Natural killer cell treated with Interleukin-12 subunit alpha and Interleukin-12 subunit beta and Interleukin-15 and Interleukin-18, amount 100 ng/mL, for 72 hours (primary cell): ENCODE measurements at regions not wholly inside any gene's neighbourhood (a gene's known extent, or its start where the extent isn't known, plus 50 kb on each side); places are given as distances from the start of the nearest gene placed in this dataset.

ENCODE experiments used
- ATAC-seq, 2 donors: fragments of 150-1000 bp; cut with Tn5 transposase in 1 of 2; sonication (Bioruptor Pico), chemical (Tn5 transposase) in 1 of 2; 2 replicates each; pipeline ENCODE4 v1.10.0; 2021
- DNase-seq: peaks from one replicate; pipeline ENCODE4 v3.0.0; 2022; ENCODE audit warnings: low spot score
- H3K27ac Mint-ChIP-seq, 2 donors: 1 replicate in 1 of 2; 2 replicates in 1 of 2; pipeline ENCODE4 v1.8.0; 2022; ENCODE audit warnings: mixed read lengths in 2 of 2, mild to moderate bottlenecking in 1 of 2, moderate library complexity in 1 of 2
- H3K27me3 Mint-ChIP-seq, 2 donors: 1 replicate in 1 of 2; 2 replicates in 1 of 2; pipeline ENCODE4 v1.8.0; 2022; ENCODE audit warnings: mixed read lengths in 2 of 2
- H3K36me3 Mint-ChIP-seq: one replicate; pipeline ENCODE4 v1.8.0; 2022; ENCODE audit warnings: mixed read lengths
- H3K4me1 Mint-ChIP-seq, 2 donors: 1 replicate in 1 of 2; 2 replicates in 1 of 2; pipeline ENCODE4 v1.8.0; 2022; ENCODE audit warnings: low read depth in 2 of 2, mixed read lengths in 2 of 2, mild to moderate bottlenecking in 1 of 2
- H3K4me3 Mint-ChIP-seq: one replicate; pipeline ENCODE4 v1.8.0; 2022; ENCODE audit warnings: mixed read lengths
- H3K9me3 Mint-ChIP-seq: 2 replicates; pipeline ENCODE4 v1.8.0; 2022; ENCODE audit warnings: mixed read lengths

GRCh38 chr3:34359064-34359463 lies 560.6 kb downstream of the PDCD6IP start:
- Mint-ChIP-seq H3K9me3 (no peaks in the 10 kb centered on the region), H3K4me3 (no peak overlapping the region), H3K36me3 (no peaks in the 10 kb centered on the region), H3K4me1 (peaks cover 0 to 5% of the 10 kb centered on the region in 2 donors), H3K27ac (no peak overlapping the region), H3K27me3 (peaks cover 0 to 5% of the 10 kb centered on the region in 2 donors)
- DNase-seq (no peak), ATAC-seq (no peak)

- no peak for ATAC-seq
- H3K9me3 Mint-ChIP-seq = no peaks in the 10 kb centered on the region
- peaks cover 0 to 5% of the 10 kb centered on the region in 2 donors for H3K4me1 Mint-ChIP-seq
- no peaks in the 10 kb centered on the region for H3K36me3 Mint-ChIP-seq
- H3K27ac Mint-ChIP-seq = no peak overlapping the region
- peaks cover 0 to 5% of the 10 kb centered on the region in 2 donors for H3K27me3 Mint-ChIP-seq
- H3K4me3 Mint-ChIP-seq = no peak overlapping the region
- no peak for DNase-seq
These were observed 562.3 kb downstream of the PDCD6IP start for GRCh38 chr3:34360713-34361112.

GRCh38 chr3:34361921-34362320 lies 563.5 kb downstream of the PDCD6IP start:
- DNase-seq = no peak
- no peak for ATAC-seq
- H3K9me3 Mint-ChIP-seq = no peaks in the 10 kb centered on the region
- H3K4me3 Mint-ChIP-seq = no peak overlapping the region
- peaks cover 0 to 2% of the 10 kb centered on the region in 2 donors for H3K27me3 Mint-ChIP-seq
- H3K36me3 Mint-ChIP-seq = no peaks in the 10 kb centered on the region
- peaks cover 0 to 5% of the 10 kb centered on the region in 2 donors for H3K4me1 Mint-ChIP-seq
- no peak overlapping the region for H3K27ac Mint-ChIP-seq

GRCh38 chr3:34362910-34363309 lies 564.5 kb downstream of the PDCD6IP start:
- no peak for DNase-seq
- H3K36me3 Mint-ChIP-seq = no peaks in the 10 kb centered on the region
- no peak for ATAC-seq
- no peak overlapping the region for H3K27ac Mint-ChIP-seq
- H3K9me3 Mint-ChIP-seq = no peaks in the 10 kb centered on the region
- H3K4me3 Mint-ChIP-seq = no peak overlapping the region
- H3K4me1 Mint-ChIP-seq = peaks cover 0 to 5% of the 10 kb centered on the region in 2 donors
- H3K27me3 Mint-ChIP-seq = peaks cover 0 to 2% of the 10 kb centered on the region in 2 donors

- H3K4me1 Mint-ChIP-seq = peaks cover 0 to 5% of the 10 kb centered on the region in 2 donors
- H3K4me3 Mint-ChIP-seq = no peak overlapping the region
- H3K9me3 Mint-ChIP-seq = no peaks in the 10 kb centered on the region
- H3K36me3 Mint-ChIP-seq = no peaks in the 10 kb centered on the region
- ATAC-seq (no peak), DNase-seq (no peak)
- H3K27me3 Mint-ChIP-seq = peaks cover 0 to 2% of the 10 kb centered on the region in 2 donors
- H3K27ac Mint-ChIP-seq = no peak overlapping the region
These were observed 565.5 kb downstream of the PDCD6IP start for GRCh38 chr3:34363881-34364280.

- peaks cover 0 to 5% of the 10 kb centered on the region in 2 donors for H3K4me1 Mint-ChIP-seq
- DNase-seq (no peak), ATAC-seq (no peak)
- peaks cover 0 to 2% of the 10 kb centered on the region in 2 donors for H3K27me3 Mint-ChIP-seq
- H3K9me3 Mint-ChIP-seq = no peaks in the 10 kb centered on the region
- no peaks in the 10 kb centered on the region for H3K36me3 Mint-ChIP-seq
- H3K27ac Mint-ChIP-seq = no peak overlapping the region
- H3K4me3 Mint-ChIP-seq = no peak overlapping the region
These were observed 565.9 kb downstream of the PDCD6IP start for GRCh38 chr3:34364335-34364734.

- no peak overlapping the region for H3K4me3 Mint-ChIP-seq
- no peak for DNase-seq
- H3K36me3 Mint-ChIP-seq = no peaks in the 10 kb centered on the region
- H3K27ac Mint-ChIP-seq = no peak overlapping the region
- no peak for ATAC-seq
- H3K27me3 Mint-ChIP-seq = peaks cover 0 to 2% of the 10 kb centered on the region in 2 donors
- peaks cover 0 to 5% of the 10 kb centered on the region in 2 donors for H3K4me1 Mint-ChIP-seq
- H3K9me3 Mint-ChIP-seq = peaks cover 4% of the 10 kb centered on the region
These were observed 566.8 kb downstream of the PDCD6IP start for GRCh38 chr3:34365231-34365630.

- Mint-ChIP-seq H3K36me3 (no peaks in the 10 kb centered on the region), H3K27ac (no peak overlapping the region), H3K27me3 (peaks cover 0 to 2% of the 10 kb centered on the region in 2 donors), H3K9me3 (peaks cover 4% of the 10 kb centered on the region), H3K4me1 (peaks cover 0 to 5% of the 10 kb centered on the region in 2 donors), H3K4me3 (no peak overlapping the region)
- ATAC-seq = no peak
- no peak for DNase-seq
These were observed 567.3 kb downstream of the PDCD6IP start for GRCh38 chr3:34365771-34366170.

GRCh38 chr3:34367521-34367920 lies 569.1 kb downstream of the PDCD6IP start:
- Mint-ChIP-seq H3K27me3 (peaks cover 0 to under 1% of the 10 kb centered on the region in 2 donors), H3K4me3 (no peak overlapping the region), H3K4me1 (no peaks in the 10 kb centered on the region), H3K9me3 (peaks cover 7% of the 10 kb centered on the region), H3K27ac (no peak overlapping the region), H3K36me3 (no peaks in the 10 kb centered on the region)
- ATAC-seq (no peak), DNase-seq (no peak)

- DNase-seq = no peak
- ATAC-seq = no peak
- peaks cover 14% of the 10 kb centered on the region for H3K9me3 Mint-ChIP-seq
- H3K27ac Mint-ChIP-seq = no peak overlapping the region
- peaks cover 0 to 2% of the 10 kb centered on the region in 2 donors for H3K27me3 Mint-ChIP-seq
- no peaks in the 10 kb centered on the region for H3K4me1 Mint-ChIP-seq
- H3K36me3 Mint-ChIP-seq = no peaks in the 10 kb centered on the region
- no peak overlapping the region for H3K4me3 Mint-ChIP-seq
These were observed 576.1 kb downstream of the PDCD6IP start for GRCh38 chr3:34374521-34374920.

- ATAC-seq (no peak), DNase-seq (no peak)
- Mint-ChIP-seq H3K4me1 (no peaks in the 10 kb centered on the region), H3K9me3 (peaks cover 10% of the 10 kb centered on the region), H3K27ac (no peak overlapping the region), H3K36me3 (no peaks in the 10 kb centered on the region), H3K27me3 (peaks cover 0 to 2% of the 10 kb centered on the region in 2 donors), H3K4me3 (no peak overlapping the region)
These were observed 578.3 kb downstream of the PDCD6IP start for GRCh38 chr3:34376691-34377090.

GRCh38 chr3:34377961-34378360 lies 579.5 kb downstream of the PDCD6IP start:
- Mint-ChIP-seq H3K36me3 (no peaks in the 10 kb centered on the region), H3K27ac (no peak overlapping the region), H3K4me1 (no peaks in the 10 kb centered on the region), H3K4me3 (no peak overlapping the region), H3K27me3 (no peaks in the 10 kb centered on the region), H3K9me3 (peaks cover 6% of the 10 kb centered on the region)
- DNase-seq (no peak), ATAC-seq (no peak)

GRCh38 chr3:34381243-34381642 lies 582.8 kb downstream of the PDCD6IP start:
- no peaks in the 10 kb centered on the region for H3K4me1 Mint-ChIP-seq
- no peak overlapping the region for H3K27ac Mint-ChIP-seq
- no peak overlapping the region for H3K4me3 Mint-ChIP-seq
- no peaks in the 10 kb centered on the region for H3K27me3 Mint-ChIP-seq
- peaks cover 6% of the 10 kb centered on the region for H3K9me3 Mint-ChIP-seq
- DNase-seq = no peak
- no peaks in the 10 kb centered on the region for H3K36me3 Mint-ChIP-seq
- no peak for ATAC-seq

GRCh38 chr3:34382859-34383258 lies 584.4 kb downstream of the PDCD6IP start:
- DNase-seq = no peak
- H3K27me3 Mint-ChIP-seq = no peaks in the 10 kb centered on the region
- no peak overlapping the region for H3K27ac Mint-ChIP-seq
- no peak overlapping the region for H3K4me3 Mint-ChIP-seq
- no peaks in the 10 kb centered on the region for H3K36me3 Mint-ChIP-seq
- H3K9me3 Mint-ChIP-seq = peaks cover 3% of the 10 kb centered on the region
- ATAC-seq = no peak
- no peaks in the 10 kb centered on the region for H3K4me1 Mint-ChIP-seq

- no peaks in the 10 kb centered on the region for H3K36me3 Mint-ChIP-seq
- DNase-seq = no peak
- no peak for ATAC-seq
- no peak overlapping the region for H3K4me3 Mint-ChIP-seq
- no peaks in the 10 kb centered on the region for H3K9me3 Mint-ChIP-seq
- no peaks in the 10 kb centered on the region for H3K4me1 Mint-ChIP-seq
- H3K27ac Mint-ChIP-seq = no peak overlapping the region
- H3K27me3 Mint-ChIP-seq = no peaks in the 10 kb centered on the region
These were observed 587.9 kb downstream of the PDCD6IP start for GRCh38 chr3:34386309-34386708.
